HEK293 (cell line): ENCODE measurements at regions not wholly inside any gene's neighbourhood (a gene's known extent, or its start where the extent isn't known, plus 50 kb on each side); places are given as distances from the start of the nearest gene placed in this dataset.

Experiments
- CTCF ChIP-seq: fragments of 450-650 bp; formaldehyde crosslinking; IDR thresholded peaks from 2 replicates; pipeline ENCODE4 v1.5.1; 2016; ENCODE audit warnings: missing biosample characterization, missing genetic modification characterization
- ELK4 ChIP-seq: IDR thresholded peaks from 2 replicates; pipeline ENCODE4 v1.6.1; 2011; ENCODE audit warnings: mild to moderate bottlenecking, low read depth, low read length, borderline replicate concordance
- HIC1 ChIP-seq: fragments of 450-650 bp; formaldehyde crosslinking; IDR thresholded peaks from 2 replicates; pipeline ENCODE4 v1.5.1; 2016; ENCODE audit warnings: missing biosample characterization, missing genetic modification characterization
- SP3 ChIP-seq: fragments of 450-650 bp; formaldehyde crosslinking; IDR thresholded peaks from 2 replicates; pipeline ENCODE4 v1.5.1; 2016; ENCODE audit warnings: missing biosample characterization, missing genetic modification characterization
- TRIM28 ChIP-seq: IDR thresholded peaks from 2 replicates; pipeline ENCODE4 v1.6.1; 2011; ENCODE audit warnings: low read length, control low read depth, borderline replicate concordance
- YY1 ChIP-seq: fragments of 450-650 bp; formaldehyde crosslinking; IDR thresholded peaks from 2 replicates; pipeline ENCODE4 v1.5.1; 2018; ENCODE audit warnings: missing biosample characterization, missing genetic modification characterization
- ZBTB7A ChIP-seq: fragments of 450-650 bp; formaldehyde crosslinking; IDR thresholded peaks from 2 replicates; pipeline ENCODE4 v1.5.1; 2016; ENCODE audit warnings: low read depth, missing biosample characterization, missing genetic modification characterization
- ZIC2 ChIP-seq: fragments of 450-650 bp; formaldehyde crosslinking; IDR thresholded peaks from 2 replicates; pipeline ENCODE4 v1.5.1; 2016; ENCODE audit warnings: missing biosample characterization, missing genetic modification characterization
- ZNF140 ChIP-seq: fragments of 450-650 bp; formaldehyde crosslinking; IDR thresholded peaks from 2 replicates; pipeline ENCODE4 v1.5.1; 2016; ENCODE audit warnings: missing biosample characterization, missing genetic modification characterization
- ZNF202 ChIP-seq: fragments of 450-650 bp; formaldehyde crosslinking; IDR thresholded peaks from 2 replicates; pipeline ENCODE4 v1.5.1; 2016; ENCODE audit warnings: missing biosample characterization, missing genetic modification characterization, borderline replicate concordance
- ZNF24 ChIP-seq: fragments of 450-650 bp; formaldehyde crosslinking; IDR thresholded peaks from 2 replicates; pipeline ENCODE4 v1.5.1; 2016; ENCODE audit warnings: missing biosample characterization, missing genetic modification characterization
- ZNF248 ChIP-seq: fragments of 450-650 bp; formaldehyde crosslinking; IDR thresholded peaks from 2 replicates; pipeline ENCODE4 v1.5.1; 2017; ENCODE audit warnings: missing biosample characterization, missing genetic modification characterization
- ZNF26 ChIP-seq: fragments of 450-650 bp; formaldehyde crosslinking; IDR thresholded peaks from 2 replicates; pipeline ENCODE4 v1.5.1; 2016; ENCODE audit warnings: missing biosample characterization, missing genetic modification characterization
- ZNF280D ChIP-seq: fragments of 450-650 bp; formaldehyde crosslinking; IDR thresholded peaks from 2 replicates; pipeline ENCODE4 v1.5.1; 2016; ENCODE audit warnings: missing biosample characterization, missing genetic modification characterization
- ZNF292 ChIP-seq: fragments of 450-650 bp; formaldehyde crosslinking; IDR thresholded peaks from 2 replicates; pipeline ENCODE4 v1.5.1; 2016; ENCODE audit warnings: low read depth, missing biosample characterization, missing genetic modification characterization, borderline replicate concordance
- ZNF302 ChIP-seq: fragments of 450-650 bp; formaldehyde crosslinking; IDR thresholded peaks from 2 replicates; pipeline ENCODE4 v1.5.1; 2016; ENCODE audit warnings: missing biosample characterization, missing genetic modification characterization, low read depth
- ZNF362 ChIP-seq: fragments of 450-650 bp; formaldehyde crosslinking; IDR thresholded peaks from 2 replicates; pipeline ENCODE4 v1.5.1; 2016; ENCODE audit warnings: missing biosample characterization, missing genetic modification characterization
- ZNF416 ChIP-seq: fragments of 450-650 bp; formaldehyde crosslinking; IDR thresholded peaks from 2 replicates; pipeline ENCODE4 v1.5.1; 2016; ENCODE audit warnings: missing biosample characterization, missing genetic modification characterization
- ZNF423 ChIP-seq: fragments of 450-650 bp; formaldehyde crosslinking; IDR thresholded peaks from 2 replicates; pipeline ENCODE4 v1.5.1; 2016; ENCODE audit warnings: missing biosample characterization, missing genetic modification characterization
- ZNF48 ChIP-seq: fragments of 450-650 bp; formaldehyde crosslinking; IDR thresholded peaks from 2 replicates; pipeline ENCODE4 v1.5.1; 2016; ENCODE audit warnings: missing biosample characterization, missing genetic modification characterization
- ZNF529 ChIP-seq: fragments of 450-650 bp; formaldehyde crosslinking; IDR thresholded peaks from 2 replicates; pipeline ENCODE4 v1.5.1; 2017; ENCODE audit warnings: missing genetic modification characterization, missing biosample characterization; ENCODE audit not compliant: insufficient replicate concordance
- ZNF544 ChIP-seq: fragments of 450-650 bp; formaldehyde crosslinking; IDR thresholded peaks from 2 replicates; pipeline ENCODE4 v1.5.0; 2017; ENCODE audit warnings: missing biosample characterization, missing genetic modification characterization
- ZNF623 ChIP-seq: fragments of 450-650 bp; formaldehyde crosslinking; IDR thresholded peaks from 2 replicates; pipeline ENCODE4 v1.5.1; 2016; ENCODE audit warnings: missing biosample characterization, missing genetic modification characterization
- ZNF629 ChIP-seq: fragments of 450-650 bp; formaldehyde crosslinking; IDR thresholded peaks from 2 replicates; pipeline ENCODE4 v1.5.1; 2017; ENCODE audit warnings: missing biosample characterization, missing genetic modification characterization
- ZNF692 ChIP-seq: fragments of 450-650 bp; formaldehyde crosslinking; IDR thresholded peaks from 2 replicates; pipeline ENCODE4 v1.5.1; 2016; ENCODE audit warnings: missing biosample characterization, missing genetic modification characterization
- ZSCAN4 ChIP-seq: fragments of 450-650 bp; formaldehyde crosslinking; IDR thresholded peaks from 2 replicates; pipeline ENCODE4 v1.5.1; 2017; ENCODE audit warnings: missing biosample characterization, missing genetic modification characterization

GRCh38 chr6:100296810-100297544 is 167.7 kb downstream of the SIM1 start (continued):
- TF ChIP-seq ZNF280D (tag by site-specific recombination) (no peak), ZNF629 (tag by site-specific recombination) (peak; percentile 83), ZNF416 (tag by site-specific recombination) (no peak), ZSCAN4 (tag by site-specific recombination) (0 out of 2 replicates have a peak, but pooled peaks have one; percentile 10), ZNF623 (tag by site-specific recombination) (no peak), ZNF423 (tag by site-specific recombination) (no peak), ZNF302 (tag by site-specific recombination) (no peak), ZNF26 (tag by site-specific recombination) (no peak), ZNF362 (tag by site-specific recombination) (no peak), ZNF202 (tag by site-specific recombination) (no peak), HIC1 (tag by site-specific recombination) (no peak), ZNF24 (peak; percentile 77; the same call in 1 of the 2 replicates), ZNF292 (no peak), TRIM28 (no peak; the same call in 1 of the 2 replicates), ELK4 (no peak), ZBTB7A (tag by site-specific recombination) (no peak), ZNF140 (tag by site-specific recombination) (no peak), ZNF48 (tag by site-specific recombination) (no peak), CTCF (tag by site-specific recombination) (no peak), ZNF544 (tag by site-specific recombination) (no peak), ZNF529 (tag by site-specific recombination) (no peak), ZIC2 (tag by site-specific recombination) (no peak), SP3 (tag by site-specific recombination) (no peak; the same call in 1 of the 2 replicates), YY1 (no peak), ZNF692 (tag by site-specific recombination) (peak; percentile 58; the same call in 1 of the 2 replicates), ZNF248 (tag by site-specific recombination) (no peak)
